HG02798 (cell line): ENCODE measurements at regions not wholly inside any gene's neighbourhood (a gene's known extent, or its start where the extent isn't known, plus 50 kb on each side); places are given as distances from the start of the nearest gene placed in this dataset.
A peak's percentile ranks its signal among the peaks of the same experiment; 100 is the strongest.

Experiments
- ATAC-seq: cut with Tn5 transposase; IDR thresholded peaks from one replicate; pipeline ENCODE4 v1.9.1; 2021; ENCODE audit warnings: mild to moderate bottlenecking; ENCODE audit not compliant: unreplicated experiment, poor library complexity

- no peak for ATAC-seq
These were observed 118.9 kb downstream of the IRS1 start for GRCh38 chr2:226680719-226681118.

GRCh38 chr2:226679389-226680065, 120.1 kb downstream of the IRS1 start:
- ATAC-seq = no peak

- no peak for ATAC-seq
These were observed 121.2 kb downstream of the IRS1 start for GRCh38 chr2:226678422-226678821.

GRCh38 chr2:226677080-226677479, 122.5 kb downstream of the IRS1 start:
- no peak for ATAC-seq

GRCh38 chr2:226676618-226677017, 123.0 kb downstream of the IRS1 start:
- no peak for ATAC-seq

- no peak for ATAC-seq
These were observed 125.5 kb downstream of the IRS1 start for GRCh38 chr2:226674123-226674522.

GRCh38 chr2:226673314-226673723, 126.3 kb downstream of the IRS1 start:
- no peak for ATAC-seq

GRCh38 chr2:226671141-226671676, 128.4 kb downstream of the IRS1 start:
- ATAC-seq = no peak

GRCh38 chr2:226669905-226670304, 129.7 kb downstream of the IRS1 start:
- peak; percentile 75 for ATAC-seq

- ATAC-seq = no peak
These were observed 130.4 kb downstream of the IRS1 start for GRCh38 chr2:226669249-226669648.

- no peak for ATAC-seq
These were observed 131.9 kb downstream of the IRS1 start for GRCh38 chr2:226667736-226668135.

- ATAC-seq = no peak
These were observed 134.3 kb downstream of the IRS1 start for GRCh38 chr2:226665306-226665831.

GRCh38 chr2:226664661-226665060, 135.0 kb downstream of the IRS1 start:
- no peak for ATAC-seq

GRCh38 chr2:226664140-226664539, 135.5 kb downstream of the IRS1 start:
- ATAC-seq = no peak

- ATAC-seq = no peak
These were observed 137.7 kb downstream of the IRS1 start for GRCh38 chr2:226661789-226662545.

GRCh38 chr2:226660526-226660925, 139.1 kb downstream of the IRS1 start:
- ATAC-seq = no peak

- no peak for ATAC-seq
These were observed 139.5 kb downstream of the IRS1 start for GRCh38 chr2:226660124-226660523.

- no peak for ATAC-seq
These were observed 140.2 kb downstream of the IRS1 start for GRCh38 chr2:226659410-226659809.

- no peak for ATAC-seq
These were observed 141.1 kb downstream of the IRS1 start for GRCh38 chr2:226658555-226658954.

- no peak for ATAC-seq
These were observed 142.1 kb downstream of the IRS1 start for GRCh38 chr2:226657340-226658053.

GRCh38 chr2:226656367-226656766, 143.3 kb downstream of the IRS1 start:
- ATAC-seq = no peak
